Parathyroid adenoma (tissue), 2 donors: ENCODE measurements at regions not wholly inside any gene's neighbourhood (a gene's known extent, or its start where the extent isn't known, plus 50 kb on each side); places are given as distances from the start of the nearest gene placed in this dataset.

Experiments used
- H2AFZ ChIP-seq: fragments of 300-600 bp; sonication (generic); one replicate; pipeline ENCODE4 v1.7.0; 2017; ENCODE audit warnings: antibody characterized with exemption, mild to moderate bottlenecking
- H3K27ac ChIP-seq: fragments of 300-600 bp; sonication (generic); one replicate; pipeline ENCODE4 v1.7.0; 2017
- H3K27me3 ChIP-seq: fragments of 300-600 bp; sonication (generic); one replicate; pipeline ENCODE4 v1.7.0; 2017; ENCODE audit warnings: low read length; ENCODE audit not compliant: control insufficient read depth, insufficient read depth
- H3K36me3 ChIP-seq: fragments of 300-600 bp; sonication (generic); one replicate; pipeline ENCODE4 v1.7.0; 2017; ENCODE audit warnings: low read length; ENCODE audit not compliant: control insufficient read depth, insufficient read depth
- H3K4me1 ChIP-seq: fragments of 300-600 bp; sonication (generic); one replicate; pipeline ENCODE4 v1.7.0; 2017; ENCODE audit warnings: control low read depth
- H3K4me2 ChIP-seq: fragments of 300-600 bp; sonication (generic); one replicate; pipeline ENCODE4 v1.7.0; 2017; ENCODE audit warnings: low read length
- H3K4me3 ChIP-seq: fragments of 300-600 bp; sonication (generic); one replicate; pipeline ENCODE4 v1.7.0; 2017; ENCODE audit warnings: low read depth, low read length
- H3K79me2 ChIP-seq: fragments of 300-600 bp; sonication (generic); one replicate; pipeline ENCODE4 v1.7.0; 2017; ENCODE audit warnings: control low read depth
- H3K9ac ChIP-seq: fragments of 300-600 bp; sonication (generic); one replicate; pipeline ENCODE4 v1.7.0; 2017; ENCODE audit warnings: mild to moderate bottlenecking
- H3K9me3 ChIP-seq: fragments of 300-600 bp; sonication (generic); one replicate; pipeline ENCODE4 v1.7.0; 2017; ENCODE audit warnings: low read length; ENCODE audit not compliant: control insufficient read depth
- TF ChIP-seq, protein P1 (sequence below): fragments of 300-600 bp; sonication (generic); IDR thresholded peaks from one replicate; pipeline ENCODE4 v1.7.0; 2017; ENCODE audit warnings: antibody characterized with exemption, mild to moderate bottlenecking
- donor health status: primary hyperparathyroidism.

DNA sequence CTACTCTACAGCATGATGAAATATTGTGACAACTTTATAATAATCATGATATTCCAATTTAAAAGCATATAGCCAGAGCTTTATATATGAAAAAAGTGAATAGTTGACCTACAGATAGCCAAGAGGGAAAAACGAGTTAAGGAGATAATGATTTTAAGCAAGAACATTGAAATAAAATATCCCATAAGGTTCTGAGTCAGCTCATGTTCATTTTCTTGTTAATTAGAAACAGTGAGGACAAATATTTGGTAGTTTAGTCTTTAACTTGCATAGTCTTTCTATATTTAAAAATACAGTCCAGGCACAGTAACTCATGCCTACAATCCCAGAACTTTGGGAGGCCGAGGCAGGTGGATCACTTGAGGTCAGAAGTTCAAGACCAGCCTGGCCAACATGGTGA lies 55.8 kb upstream of the CDH6 start:
- no peak overlapping the region for H3K4me3 ChIP-seq
- H3K4me2 ChIP-seq, result no peak overlapping the region
- H3K79me2 ChIP-seq, result no peaks in the 10 kb centered on the region
- no peaks in the 10 kb centered on the region for H3K4me1 ChIP-seq
- H3K36me3 ChIP-seq, result no peaks in the 10 kb centered on the region
- TF ChIP-seq, protein P1, sequence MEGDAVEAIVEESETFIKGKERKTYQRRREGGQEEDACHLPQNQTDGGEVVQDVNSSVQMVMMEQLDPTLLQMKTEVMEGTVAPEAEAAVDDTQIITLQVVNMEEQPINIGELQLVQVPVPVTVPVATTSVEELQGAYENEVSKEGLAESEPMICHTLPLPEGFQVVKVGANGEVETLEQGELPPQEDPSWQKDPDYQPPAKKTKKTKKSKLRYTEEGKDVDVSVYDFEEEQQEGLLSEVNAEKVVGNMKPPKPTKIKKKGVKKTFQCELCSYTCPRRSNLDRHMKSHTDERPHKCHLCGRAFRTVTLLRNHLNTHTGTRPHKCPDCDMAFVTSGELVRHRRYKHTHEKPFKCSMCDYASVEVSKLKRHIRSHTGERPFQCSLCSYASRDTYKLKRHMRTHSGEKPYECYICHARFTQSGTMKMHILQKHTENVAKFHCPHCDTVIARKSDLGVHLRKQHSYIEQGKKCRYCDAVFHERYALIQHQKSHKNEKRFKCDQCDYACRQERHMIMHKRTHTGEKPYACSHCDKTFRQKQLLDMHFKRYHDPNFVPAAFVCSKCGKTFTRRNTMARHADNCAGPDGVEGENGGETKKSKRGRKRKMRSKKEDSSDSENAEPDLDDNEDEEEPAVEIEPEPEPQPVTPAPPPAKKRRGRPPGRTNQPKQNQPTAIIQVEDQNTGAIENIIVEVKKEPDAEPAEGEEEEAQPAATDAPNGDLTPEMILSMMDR, result no peak
- no peak overlapping the region for H2AFZ ChIP-seq
- H3K27me3 ChIP-seq, result no peaks in the 10 kb centered on the region
- no peak overlapping the region for H3K27ac ChIP-seq
- no peaks in the 10 kb centered on the region for H3K9me3 ChIP-seq
- H3K9ac ChIP-seq, result no peak overlapping the region

DNA sequence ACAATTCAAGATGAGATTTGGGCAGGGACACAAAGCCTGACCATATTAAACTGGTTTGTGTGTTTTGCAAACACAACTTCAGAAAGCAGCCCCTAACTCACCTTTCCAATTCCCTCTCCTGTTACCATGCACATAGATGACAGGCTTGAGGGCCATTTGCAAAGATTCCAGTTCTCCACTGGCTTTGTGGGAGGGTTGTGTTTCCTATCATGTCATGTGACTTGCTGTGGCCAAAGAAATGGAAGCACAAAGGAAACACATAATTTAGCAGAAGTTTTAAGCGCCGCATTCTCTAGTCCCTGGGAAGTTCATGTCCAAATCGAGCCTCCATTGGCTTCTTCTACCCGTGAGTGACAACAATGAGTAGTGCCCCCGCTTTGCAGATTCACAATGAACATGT lies 57.9 kb upstream of the CDH6 start:
- Histone ChIP-seq H3K9ac (no peak overlapping the region), H3K27me3 (no peaks in the 10 kb centered on the region), H3K4me3 (no peak overlapping the region), H3K27ac (no peak overlapping the region), H3K36me3 (no peaks in the 10 kb centered on the region), H3K79me2 (no peaks in the 10 kb centered on the region), H3K4me1 (no peaks in the 10 kb centered on the region), H2AFZ (no peak overlapping the region), H3K4me2 (no peak overlapping the region), H3K9me3 (no peaks in the 10 kb centered on the region)
- TF ChIP-seq, protein P1, result no peak

DNA sequence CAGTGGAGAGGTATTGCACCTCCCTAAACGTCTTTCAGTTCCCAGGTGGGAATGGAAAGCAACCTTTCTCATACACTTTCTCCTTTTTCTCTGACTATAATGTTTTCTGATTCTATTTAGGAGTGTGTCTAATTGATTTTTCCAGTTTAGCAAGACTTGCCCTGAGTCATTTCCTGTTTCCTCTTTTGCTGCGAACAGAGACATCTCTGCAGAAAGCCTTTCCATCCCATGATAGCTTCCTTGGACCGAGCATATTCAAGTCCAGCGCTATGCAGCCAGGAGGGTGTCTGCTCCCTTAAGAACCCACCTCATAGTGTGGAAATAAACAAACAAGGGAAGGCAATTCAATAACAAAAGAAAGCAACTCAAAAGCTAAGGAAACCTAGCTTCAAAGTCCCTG lies 60.0 kb upstream of the CDH6 start:
- no peak overlapping the region for H3K9ac ChIP-seq

DNA sequence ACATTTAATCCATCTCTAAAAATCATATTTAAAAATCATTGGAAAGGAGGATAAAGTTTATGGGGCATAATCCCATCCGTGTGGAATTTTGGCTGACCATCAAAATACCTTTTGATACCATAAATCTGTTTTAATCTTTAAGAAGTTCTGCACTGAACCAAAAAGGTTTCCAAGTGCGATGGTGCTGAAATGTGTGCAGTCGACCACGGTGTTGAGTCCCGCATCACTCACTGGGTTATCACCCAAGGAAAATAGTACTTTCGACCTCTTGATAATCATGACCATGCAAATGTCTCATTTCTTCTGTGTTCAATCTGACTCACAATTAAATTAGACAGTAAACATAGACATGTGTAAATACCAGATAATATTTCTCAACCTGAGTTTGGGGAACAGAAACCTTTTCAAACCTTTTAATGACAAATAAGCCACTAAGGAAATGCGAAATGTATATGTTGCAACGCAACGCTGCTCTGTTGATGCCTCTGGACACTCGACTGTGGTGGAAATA lies 62.0 kb upstream of the CDH6 start:
- Histone ChIP-seq H3K4me2 (no peak overlapping the region), H3K27ac (no peak overlapping the region), H3K4me3 (no peak overlapping the region), H3K9me3 (no peaks in the 10 kb centered on the region), H3K79me2 (no peaks in the 10 kb centered on the region), H3K36me3 (no peaks in the 10 kb centered on the region), H3K4me1 (no peaks in the 10 kb centered on the region), H3K9ac (no peak overlapping the region), H2AFZ (no peak overlapping the region), H3K27me3 (no peaks in the 10 kb centered on the region)
- TF ChIP-seq, protein P1, result no peak

More for the DNA sequence above, 60.0 kb upstream of the CDH6 start:
- TF ChIP-seq, protein P1, result no peak
- Histone ChIP-seq H2AFZ (no peak overlapping the region), H3K9me3 (no peaks in the 10 kb centered on the region), H3K27me3 (no peaks in the 10 kb centered on the region), H3K79me2 (no peaks in the 10 kb centered on the region), H3K27ac (no peak overlapping the region), H3K36me3 (no peaks in the 10 kb centered on the region), H3K4me3 (no peak overlapping the region), H3K4me2 (no peak overlapping the region), H3K4me1 (no peaks in the 10 kb centered on the region)

DNA sequence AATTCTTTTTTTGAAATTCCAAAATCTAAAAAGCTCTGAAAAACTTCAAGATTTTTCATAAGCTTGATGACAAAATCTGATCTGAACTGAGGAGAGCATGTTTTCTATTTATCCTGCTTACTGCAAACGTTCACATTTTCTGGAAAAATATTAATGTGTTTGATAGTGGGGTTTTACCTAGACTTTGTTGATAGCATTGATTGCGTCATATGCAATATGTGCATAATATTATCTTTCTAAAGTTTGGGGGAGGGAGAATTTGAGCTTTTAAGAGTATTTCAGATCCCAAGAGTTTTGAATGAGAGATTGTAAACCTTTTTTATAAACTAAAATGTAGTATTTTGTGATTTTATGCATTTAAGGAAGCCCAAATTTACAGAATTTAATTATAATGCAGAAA lies 62.8 kb upstream of the CDH6 start:
- TF ChIP-seq, protein P1, result no peak
- Histone ChIP-seq H3K27ac (no peak overlapping the region), H3K36me3 (no peaks in the 10 kb centered on the region), H3K4me3 (no peak overlapping the region), H3K4me1 (no peaks in the 10 kb centered on the region), H3K27me3 (no peaks in the 10 kb centered on the region), H3K79me2 (no peaks in the 10 kb centered on the region), H3K4me2 (no peak overlapping the region), H3K9me3 (no peaks in the 10 kb centered on the region), H3K9ac (no peak overlapping the region), H2AFZ (no peak overlapping the region)
